T-helper 17 cell (primary cell): ENCODE measurements at regions not wholly inside any gene's neighbourhood (a gene's known extent, or its start where the extent isn't known, plus 50 kb on each side); places are given as distances from the start of the nearest gene placed in this dataset.
"Not testable (repeated sequence)": the region's sequence is repeated elsewhere in the genome, so short reads cannot be mapped to it uniquely, and the experiment has no call there.

Source experiments
- ATAC-seq: fragments of 150-1000 bp; cut with Tn5 transposase; 2 replicates; pipeline ENCODE4 v1.10.0; 2021; ENCODE audit warnings: mild to moderate bottlenecking, moderate library complexity
- DNase-seq, 3 donors: peaks; one replicate each; pipeline versions ENCODE4 v3.0.0 to v3.0.0-alpha.2; 2020 to 2021
- H3K9me3 ChIP-seq: one replicate; pipeline ENCODE4 v1.7.0; 2013; ENCODE audit warnings: low read length, mild to moderate bottlenecking; ENCODE audit not compliant: control insufficient read depth, poor library complexity, severe bottlenecking
- H3K27ac Mint-ChIP-seq: one replicate; pipeline ENCODE4 v1.8.0; 2022; ENCODE audit warnings: mild to moderate bottlenecking, moderate library complexity, mixed read lengths
- H3K27me3 Mint-ChIP-seq: one replicate; pipeline ENCODE4 v1.8.0; 2022; ENCODE audit warnings: mixed read lengths
- H3K36me3 Mint-ChIP-seq: one replicate; pipeline ENCODE4 v1.8.0; 2022; ENCODE audit warnings: low read depth, mixed read lengths
- H3K4me1 Mint-ChIP-seq: one replicate; pipeline ENCODE4 v1.8.0; 2022; ENCODE audit warnings: mild to moderate bottlenecking, mixed read lengths
- H3K4me3 Mint-ChIP-seq: one replicate; pipeline ENCODE4 v1.8.0; 2022; ENCODE audit warnings: mild to moderate bottlenecking, moderate library complexity, mixed read lengths

- Mint-ChIP-seq H3K27me3 (peaks cover 28% of the 10 kb centered on the region), H3K4me1 (no peaks in the 10 kb centered on the region), H3K27ac (no peak overlapping the region), H3K36me3 (no peaks in the 10 kb centered on the region), H3K4me3 (no peak overlapping the region)
- no peak for ATAC-seq
- no peaks in the 10 kb centered on the region for H3K9me3 ChIP-seq
- DNase-seq, result no peak
Observed at GRCh38 chr3:70488131-70488530, 175.7 kb upstream of the MDFIC2 start.

- Mint-ChIP-seq H3K27ac (no peak overlapping the region), H3K4me3 (no peak overlapping the region), H3K36me3 (no peaks in the 10 kb centered on the region), H3K27me3 (peaks cover 27% of the 10 kb centered on the region), H3K4me1 (no peaks in the 10 kb centered on the region)
- no peaks in the 10 kb centered on the region for H3K9me3 ChIP-seq
- no peak for DNase-seq
- ATAC-seq, result no peak
Observed at GRCh38 chr3:70486414-70487017, 174.1 kb upstream of the MDFIC2 start.

GRCh38 chr3:70476174-70476573, 163.7 kb upstream of the MDFIC2 start:
- Mint-ChIP-seq H3K4me3 (no peak overlapping the region), H3K27ac (no peak overlapping the region), H3K36me3 (no peaks in the 10 kb centered on the region)

GRCh38 chr3:70471464-70472342, 159.3 kb upstream of the MDFIC2 start:
- DNase-seq, result no peak
- no peak for ATAC-seq
- Mint-ChIP-seq H3K27ac (no peak overlapping the region), H3K27me3 (peaks cover 12% of the 10 kb centered on the region), H3K4me1 (no peaks in the 10 kb centered on the region), H3K4me3 (no peak overlapping the region), H3K36me3 (no peaks in the 10 kb centered on the region)
- no peaks in the 10 kb centered on the region for H3K9me3 ChIP-seq

More at GRCh38 chr3:70476174-70476573, 163.7 kb upstream of the MDFIC2 start:
- ATAC-seq (no peak), DNase-seq (no peak)
- no peaks in the 10 kb centered on the region for H3K9me3 ChIP-seq
- Mint-ChIP-seq H3K27me3 (peaks cover 14% of the 10 kb centered on the region), H3K4me1 (no peaks in the 10 kb centered on the region)

- Mint-ChIP-seq H3K4me1 (no peaks in the 10 kb centered on the region), H3K36me3 (no peaks in the 10 kb centered on the region), H3K27me3 (peaks cover 4% of the 10 kb centered on the region), H3K27ac (no peak overlapping the region), H3K4me3 (no peak overlapping the region)
- H3K9me3 ChIP-seq, result no peaks in the 10 kb centered on the region
- no peak for DNase-seq
- no peak for ATAC-seq
Observed at GRCh38 chr3:70466096-70466495, 153.7 kb upstream of the MDFIC2 start.

GRCh38 chr3:70464876-70465275, 152.4 kb upstream of the MDFIC2 start:
- no peak overlapping the region for H3K27ac Mint-ChIP-seq
- no peak overlapping the region for H3K4me3 Mint-ChIP-seq
- ATAC-seq, result no peak
- no peaks in the 10 kb centered on the region for H3K27me3 Mint-ChIP-seq
- no peaks in the 10 kb centered on the region for H3K4me1 Mint-ChIP-seq
- H3K36me3 Mint-ChIP-seq, result no peaks in the 10 kb centered on the region
- no peak for DNase-seq
- H3K9me3 ChIP-seq, result no peaks in the 10 kb centered on the region

GRCh38 chr3:70464465-70464864, 152.0 kb upstream of the MDFIC2 start:
- no peaks in the 10 kb centered on the region for H3K9me3 ChIP-seq
- no peaks in the 10 kb centered on the region for H3K27me3 Mint-ChIP-seq
- ATAC-seq, result no peak

GRCh38 chr3:70450220-70450619, 137.8 kb upstream of the MDFIC2 start:
- DNase-seq, H3K27ac Mint-ChIP-seq, H3K4me3 Mint-ChIP-seq, H3K9me3 ChIP-seq, H3K4me1 Mint-ChIP-seq, H3K36me3 Mint-ChIP-seq, ATAC-seq, H3K27me3 Mint-ChIP-seq: not testable (repeated sequence)

More at GRCh38 chr3:70464465-70464864, 152.0 kb upstream of the MDFIC2 start:
- H3K36me3 Mint-ChIP-seq, result no peaks in the 10 kb centered on the region
- H3K4me1 Mint-ChIP-seq, result no peaks in the 10 kb centered on the region
- no peak overlapping the region for H3K27ac Mint-ChIP-seq
- no peak overlapping the region for H3K4me3 Mint-ChIP-seq
- no peak for DNase-seq

- H3K36me3 Mint-ChIP-seq, H3K4me3 Mint-ChIP-seq, ATAC-seq, H3K27me3 Mint-ChIP-seq, H3K4me1 Mint-ChIP-seq, DNase-seq, H3K27ac Mint-ChIP-seq, H3K9me3 ChIP-seq: not testable (repeated sequence)
Observed at GRCh38 chr3:70435422-70435821, 123.0 kb upstream of the MDFIC2 start.

GRCh38 chr3:70433091-70433490, 120.7 kb upstream of the MDFIC2 start:
- no peaks in the 10 kb centered on the region for H3K4me1 Mint-ChIP-seq
- no peak for DNase-seq
- no peak overlapping the region for H3K4me3 Mint-ChIP-seq

GRCh38 chr3:70431911-70432310, 119.5 kb upstream of the MDFIC2 start:
- Mint-ChIP-seq H3K36me3 (peaks cover 3% of the 10 kb centered on the region), H3K27ac (no peak overlapping the region), H3K27me3 (no peaks in the 10 kb centered on the region), H3K4me3 (no peak overlapping the region), H3K4me1 (no peaks in the 10 kb centered on the region)
- H3K9me3 ChIP-seq, result no peaks in the 10 kb centered on the region
- no peak for DNase-seq
- ATAC-seq, result no peak

More at GRCh38 chr3:70433091-70433490, 120.7 kb upstream of the MDFIC2 start:
- ATAC-seq, result no peak
- H3K27me3 Mint-ChIP-seq, result no peaks in the 10 kb centered on the region
- peaks cover 3% of the 10 kb centered on the region for H3K36me3 Mint-ChIP-seq
- no peaks in the 10 kb centered on the region for H3K9me3 ChIP-seq
- H3K27ac Mint-ChIP-seq, result no peak overlapping the region

GRCh38 chr3:70426071-70426470, 113.6 kb upstream of the MDFIC2 start:
- Mint-ChIP-seq H3K4me3 (no peak overlapping the region), H3K27me3 (no peaks in the 10 kb centered on the region), H3K27ac (no peak overlapping the region), H3K36me3 (no peaks in the 10 kb centered on the region), H3K4me1 (no peaks in the 10 kb centered on the region)
- no peaks in the 10 kb centered on the region for H3K9me3 ChIP-seq
- DNase-seq, result no peak
- ATAC-seq, result no peak

GRCh38 chr3:70421506-70421905, 109.1 kb upstream of the MDFIC2 start:
- no peaks in the 10 kb centered on the region for H3K36me3 Mint-ChIP-seq
- H3K4me1 Mint-ChIP-seq, result no peaks in the 10 kb centered on the region
- H3K27ac Mint-ChIP-seq, result no peak overlapping the region
- no peak for ATAC-seq
- no peak for DNase-seq
- H3K4me3 Mint-ChIP-seq, result no peak overlapping the region
- peaks cover 9% of the 10 kb centered on the region for H3K27me3 Mint-ChIP-seq
- no peaks in the 10 kb centered on the region for H3K9me3 ChIP-seq

GRCh38 chr3:70409018-70409417, 96.6 kb upstream of the MDFIC2 start:
- Mint-ChIP-seq H3K36me3 (no peaks in the 10 kb centered on the region), H3K4me1 (no peaks in the 10 kb centered on the region), H3K4me3 (no peak overlapping the region), H3K27me3 (no peaks in the 10 kb centered on the region), H3K27ac (no peak overlapping the region)
- no peaks in the 10 kb centered on the region for H3K9me3 ChIP-seq
- ATAC-seq (no peak), DNase-seq (no peak)
